ENCODE measurements at regions not wholly inside any gene's neighbourhood (a gene's known extent, or its start where the extent isn't known, plus 50 kb on each side); places are given as distances from the start of the nearest gene placed in this dataset.

DNA sequence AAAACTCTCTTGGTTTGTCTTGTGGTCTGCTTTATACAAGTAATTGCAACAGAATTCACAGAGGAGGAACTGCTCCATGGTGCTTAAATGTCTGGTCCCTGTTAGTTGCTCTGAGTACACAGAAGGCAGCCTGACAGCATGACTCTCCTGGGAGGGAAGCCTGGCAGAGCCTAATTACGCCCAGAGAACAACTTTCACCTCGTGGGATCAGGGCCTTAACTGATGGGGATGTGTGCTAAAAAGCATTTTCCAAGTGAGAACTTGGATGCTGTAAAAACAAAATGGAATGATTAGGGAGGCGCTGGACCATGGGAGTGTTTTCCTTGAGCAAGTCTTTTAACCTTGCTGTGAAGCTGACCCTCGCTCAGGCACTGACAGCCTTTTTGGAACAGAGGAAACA lies 154.0 kb upstream of the TENM4 start:
- TF ChIP-seq, protein P1, sequence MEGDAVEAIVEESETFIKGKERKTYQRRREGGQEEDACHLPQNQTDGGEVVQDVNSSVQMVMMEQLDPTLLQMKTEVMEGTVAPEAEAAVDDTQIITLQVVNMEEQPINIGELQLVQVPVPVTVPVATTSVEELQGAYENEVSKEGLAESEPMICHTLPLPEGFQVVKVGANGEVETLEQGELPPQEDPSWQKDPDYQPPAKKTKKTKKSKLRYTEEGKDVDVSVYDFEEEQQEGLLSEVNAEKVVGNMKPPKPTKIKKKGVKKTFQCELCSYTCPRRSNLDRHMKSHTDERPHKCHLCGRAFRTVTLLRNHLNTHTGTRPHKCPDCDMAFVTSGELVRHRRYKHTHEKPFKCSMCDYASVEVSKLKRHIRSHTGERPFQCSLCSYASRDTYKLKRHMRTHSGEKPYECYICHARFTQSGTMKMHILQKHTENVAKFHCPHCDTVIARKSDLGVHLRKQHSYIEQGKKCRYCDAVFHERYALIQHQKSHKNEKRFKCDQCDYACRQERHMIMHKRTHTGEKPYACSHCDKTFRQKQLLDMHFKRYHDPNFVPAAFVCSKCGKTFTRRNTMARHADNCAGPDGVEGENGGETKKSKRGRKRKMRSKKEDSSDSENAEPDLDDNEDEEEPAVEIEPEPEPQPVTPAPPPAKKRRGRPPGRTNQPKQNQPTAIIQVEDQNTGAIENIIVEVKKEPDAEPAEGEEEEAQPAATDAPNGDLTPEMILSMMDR (IDR thresholded peaks at IDR 0.05), result no peak
- Mint-ChIP-seq H3K36me3 (ENCODE audit: low read depth) (peaks cover 4% of the 10 kb centered on the region), H3K4me3 (no peak overlapping the region), H3K27ac (peak overlapping the region; percentile 96), H3K4me1 (peaks cover 46% of the 10 kb centered on the region), H3K27me3 (ENCODE audit: low read depth, poor library complexity) (peaks cover 12% of the 10 kb centered on the region), H3K9me3 (peaks cover 15% of the 10 kb centered on the region)
- DNase-seq, result peak; percentile 18

DNA sequence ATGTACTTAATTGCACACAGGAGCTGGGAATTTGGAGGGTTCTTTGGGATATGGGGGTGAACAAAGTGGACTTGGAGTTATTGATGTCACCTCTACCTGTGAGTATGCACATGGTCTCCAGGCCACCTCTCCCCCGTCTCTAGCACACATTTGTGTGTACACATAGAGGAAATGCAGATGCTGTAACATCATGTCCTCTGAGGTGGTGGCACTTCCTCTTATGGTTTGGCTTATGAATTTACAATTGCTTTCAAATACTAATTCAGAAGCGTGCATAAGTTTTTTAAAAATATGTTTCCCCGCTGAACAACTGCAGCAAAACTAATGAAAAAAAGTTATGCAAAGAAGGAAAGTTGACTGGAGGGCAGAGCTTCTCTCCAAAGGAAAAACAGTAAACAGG lies 152.0 kb upstream of the TENM4 start:
- peaks cover 46% of the 10 kb centered on the region for H3K4me1 Mint-ChIP-seq
- H3K27ac Mint-ChIP-seq, result no peak overlapping the region
- H3K27me3 Mint-ChIP-seq (ENCODE audit: low read depth, poor library complexity), result peaks cover 14% of the 10 kb centered on the region
- peaks cover 4% of the 10 kb centered on the region for H3K36me3 Mint-ChIP-seq (ENCODE audit: low read depth)
- peaks cover 27% of the 10 kb centered on the region for H3K9me3 Mint-ChIP-seq
- no peak overlapping the region for H3K4me3 Mint-ChIP-seq
- TF ChIP-seq, protein P1 (IDR thresholded peaks at IDR 0.05), result no peak
- no peak for DNase-seq

DNA sequence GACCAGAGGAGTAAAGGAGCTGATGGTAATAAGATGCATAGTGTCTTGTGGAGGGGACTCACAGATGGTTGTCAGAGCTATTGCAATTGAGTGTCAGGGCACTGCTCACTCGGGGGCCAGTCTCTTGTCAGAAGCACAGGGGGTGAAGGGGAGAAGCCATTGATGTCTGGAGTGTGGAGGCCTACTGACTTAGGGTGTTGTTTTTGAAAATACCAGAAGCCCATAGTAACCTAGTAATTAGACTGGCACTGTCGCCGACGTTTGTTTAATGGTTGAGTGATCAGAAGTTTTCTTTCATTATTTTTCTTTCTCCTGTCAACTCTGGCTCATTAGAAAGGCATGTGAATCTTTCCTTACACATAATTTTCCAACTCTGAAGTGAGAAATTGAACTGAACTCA lies 151.6 kb upstream of the TENM4 start:
- Mint-ChIP-seq H3K27me3 (ENCODE audit: low read depth, poor library complexity) (peaks cover 16% of the 10 kb centered on the region), H3K36me3 (ENCODE audit: low read depth) (peaks cover 4% of the 10 kb centered on the region), H3K9me3 (peaks cover 30% of the 10 kb centered on the region), H3K4me3 (no peak overlapping the region), H3K27ac (peak overlapping the region; percentile 67), H3K4me1 (peaks cover 46% of the 10 kb centered on the region)
- TF ChIP-seq, protein P1 (IDR thresholded peaks at IDR 0.05), result no peak
- no peak for DNase-seq

DNA sequence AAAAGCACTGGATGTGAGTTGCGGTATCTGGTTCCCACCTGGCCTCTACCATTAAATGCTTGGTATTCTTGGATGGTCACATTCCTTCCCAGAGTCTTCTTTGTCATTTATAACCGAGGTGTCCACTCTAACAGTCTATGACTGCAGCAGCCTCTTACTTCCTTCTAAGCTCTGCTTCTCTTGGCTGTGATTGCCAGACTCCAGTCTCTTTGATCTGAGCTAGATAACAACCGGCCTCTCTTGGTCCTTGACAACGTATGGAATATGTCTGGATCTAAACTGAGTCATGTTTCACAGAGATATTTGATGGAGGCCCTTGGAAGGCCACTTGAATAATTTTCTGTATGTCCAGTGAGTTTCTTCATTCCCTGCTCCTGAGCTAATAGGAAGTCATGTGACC lies 141.6 kb upstream of the TENM4 start:
- Mint-ChIP-seq H3K27me3 (ENCODE audit: low read depth, poor library complexity) (peaks cover 21% of the 10 kb centered on the region), H3K4me3 (no peak overlapping the region), H3K4me1 (peaks cover 9% of the 10 kb centered on the region), H3K36me3 (ENCODE audit: low read depth) (no peaks in the 10 kb centered on the region), H3K9me3 (peaks cover 21% of the 10 kb centered on the region), H3K27ac (no peak overlapping the region)
- no peak for DNase-seq
- TF ChIP-seq, protein P1 (IDR thresholded peaks at IDR 0.05), result no peak

DNA sequence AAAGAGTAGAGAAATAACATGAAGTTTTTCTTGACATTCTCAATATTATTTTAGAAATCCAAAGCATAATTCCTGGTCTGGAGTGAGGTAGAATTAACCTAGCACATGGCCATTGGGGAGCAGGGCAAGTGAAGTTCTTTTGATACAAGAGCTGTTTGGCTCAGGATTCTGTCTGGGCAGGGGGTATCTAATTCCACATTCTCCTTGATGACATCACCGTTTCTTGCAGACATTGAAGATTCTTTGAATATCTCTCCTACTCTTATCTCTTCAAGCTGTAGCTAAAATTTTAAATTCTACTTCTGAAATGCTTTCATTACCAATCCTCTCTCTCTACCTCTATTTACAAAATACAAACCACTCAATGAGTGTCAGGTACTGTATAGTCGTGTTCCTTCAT lies 138.2 kb upstream of the TENM4 start:
- H3K36me3 Mint-ChIP-seq (ENCODE audit: low read depth), result no peaks in the 10 kb centered on the region
- H3K4me3 Mint-ChIP-seq, result no peak overlapping the region
- TF ChIP-seq, protein P1 (IDR thresholded peaks at IDR 0.05), result no peak
- no peak for DNase-seq
- peaks cover 9% of the 10 kb centered on the region for H3K4me1 Mint-ChIP-seq
- peaks cover 17% of the 10 kb centered on the region for H3K27me3 Mint-ChIP-seq (ENCODE audit: low read depth, poor library complexity)
- H3K27ac Mint-ChIP-seq, result no peak overlapping the region
- H3K9me3 Mint-ChIP-seq, result no peaks in the 10 kb centered on the region

DNA sequence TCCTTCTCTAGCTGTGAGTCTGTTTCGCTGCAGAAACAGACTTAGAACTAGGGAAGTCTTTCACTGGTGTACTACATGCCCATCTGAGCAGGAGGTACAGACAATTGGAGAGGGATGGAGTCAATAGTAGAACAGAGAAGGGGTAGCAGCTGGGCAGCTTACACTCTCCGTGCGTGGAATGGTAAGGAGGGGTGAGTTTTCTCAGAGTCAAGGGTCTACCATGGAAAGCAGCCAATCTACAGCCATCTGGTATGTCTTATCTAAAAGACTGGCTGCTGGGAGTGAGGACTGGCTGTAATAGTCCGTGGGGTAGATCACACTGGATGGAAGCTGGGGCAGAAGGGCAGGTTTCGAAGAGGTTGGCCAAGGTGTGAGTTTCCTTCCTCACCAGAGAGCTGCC lies 137.3 kb upstream of the TENM4 start:
- H3K4me1 Mint-ChIP-seq, result peaks cover 9% of the 10 kb centered on the region
- no peak for DNase-seq
- H3K36me3 Mint-ChIP-seq (ENCODE audit: low read depth), result no peaks in the 10 kb centered on the region
- TF ChIP-seq, protein P1 (IDR thresholded peaks at IDR 0.05), result no peak
- no peak overlapping the region for H3K4me3 Mint-ChIP-seq
- no peak overlapping the region for H3K27ac Mint-ChIP-seq
- H3K9me3 Mint-ChIP-seq, result no peaks in the 10 kb centered on the region
- H3K27me3 Mint-ChIP-seq (ENCODE audit: low read depth, poor library complexity), result peaks cover 17% of the 10 kb centered on the region

Measured in nephron progenitor cell (in vitro differentiated cells).